ENCODE measurements at regions not wholly inside any gene's neighbourhood (a gene's known extent, or its start where the extent isn't known, plus 50 kb on each side); places are given as distances from the start of the nearest gene placed in this dataset.

DNA sequence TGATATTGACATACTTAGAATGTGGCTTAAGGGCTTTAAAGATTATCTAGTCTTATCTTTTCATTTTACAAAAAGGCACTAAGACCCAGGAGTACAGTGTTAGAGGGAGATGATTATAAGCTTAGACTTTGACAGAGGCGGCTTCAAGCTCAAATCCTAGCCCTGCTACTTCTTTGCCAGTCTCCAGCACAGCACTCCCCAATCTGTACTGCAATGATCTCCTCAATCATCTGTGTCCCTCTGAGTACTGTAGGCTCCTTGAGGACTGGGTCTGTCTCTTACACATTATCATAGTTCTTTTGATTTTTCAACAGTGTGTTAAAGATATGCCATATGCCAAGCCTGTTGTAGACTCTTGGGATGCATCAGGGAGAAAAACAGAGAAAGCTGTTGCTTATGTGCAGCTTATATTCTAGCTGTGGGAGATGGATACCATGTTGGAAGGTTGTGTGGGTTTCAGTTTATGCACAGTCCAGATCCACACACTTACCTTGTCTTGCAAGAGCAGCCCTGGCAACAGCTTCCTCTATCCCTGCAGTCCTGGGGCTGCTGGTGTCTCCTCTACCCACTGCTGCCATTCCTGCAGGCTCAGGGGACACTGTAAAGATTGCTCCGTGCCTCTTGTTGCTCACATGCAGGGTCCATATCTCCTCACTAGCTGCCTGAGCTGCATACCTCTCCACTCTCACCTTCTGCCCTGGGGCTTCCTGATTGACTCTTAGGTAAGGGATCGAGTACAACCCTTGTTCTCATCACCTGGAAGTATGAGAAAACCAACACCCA, 103.9 kb upstream of the TSPAN2 start:
- TF ChIP-seq, protein P1, sequence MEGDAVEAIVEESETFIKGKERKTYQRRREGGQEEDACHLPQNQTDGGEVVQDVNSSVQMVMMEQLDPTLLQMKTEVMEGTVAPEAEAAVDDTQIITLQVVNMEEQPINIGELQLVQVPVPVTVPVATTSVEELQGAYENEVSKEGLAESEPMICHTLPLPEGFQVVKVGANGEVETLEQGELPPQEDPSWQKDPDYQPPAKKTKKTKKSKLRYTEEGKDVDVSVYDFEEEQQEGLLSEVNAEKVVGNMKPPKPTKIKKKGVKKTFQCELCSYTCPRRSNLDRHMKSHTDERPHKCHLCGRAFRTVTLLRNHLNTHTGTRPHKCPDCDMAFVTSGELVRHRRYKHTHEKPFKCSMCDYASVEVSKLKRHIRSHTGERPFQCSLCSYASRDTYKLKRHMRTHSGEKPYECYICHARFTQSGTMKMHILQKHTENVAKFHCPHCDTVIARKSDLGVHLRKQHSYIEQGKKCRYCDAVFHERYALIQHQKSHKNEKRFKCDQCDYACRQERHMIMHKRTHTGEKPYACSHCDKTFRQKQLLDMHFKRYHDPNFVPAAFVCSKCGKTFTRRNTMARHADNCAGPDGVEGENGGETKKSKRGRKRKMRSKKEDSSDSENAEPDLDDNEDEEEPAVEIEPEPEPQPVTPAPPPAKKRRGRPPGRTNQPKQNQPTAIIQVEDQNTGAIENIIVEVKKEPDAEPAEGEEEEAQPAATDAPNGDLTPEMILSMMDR (IDR thresholded peaks at IDR 0.05): no peak
- TF ChIP-seq POLR2A (IDR thresholded peaks at IDR 0.05): no peak
